K562 (cell line): ENCODE measurements at regions not wholly inside any gene's neighbourhood (a gene's known extent, or its start where the extent isn't known, plus 50 kb on each side); places are given as distances from the start of the nearest gene placed in this dataset.
A peak's percentile ranks its signal among the peaks of the same experiment; 100 is the strongest.

Experiments used
- DPF2 ChIP-seq: fragments of 450-650 bp; IDR thresholded peaks from 2 replicates; pipeline ENCODE4 v1.6.1; 2016
- FIP1L1 ChIP-seq: fragments of 200-400 bp; formaldehyde crosslinking; IDR thresholded peaks from 2 replicates; pipeline ENCODE4 v1.6.1; 2018; ENCODE audit warnings: mild to moderate bottlenecking, low read depth, low read length; ENCODE audit not compliant: poor library complexity, severe bottlenecking
- MAFG ChIP-seq: fragments of 450-650 bp; conservative IDR thresholded peaks from 2 replicates; pipeline ENCODE4 v1.6.1; 2016; ENCODE audit warnings: missing genetic modification characterization, missing compliant biosample characterization
- NFE2L1 ChIP-seq: fragments of 450-650 bp; IDR thresholded peaks from 2 replicates; pipeline ENCODE4 v1.6.1; 2016; ENCODE audit warnings: missing genetic modification characterization, low read depth, mild to moderate bottlenecking, missing compliant biosample characterization, moderate library complexity, borderline replicate concordance
- RB1 ChIP-seq: fragments of 450-650 bp; IDR thresholded peaks from 2 replicates; pipeline ENCODE4 v1.6.1; 2017; ENCODE audit warnings: low read depth, mild to moderate bottlenecking
- STAT5A ChIP-seq: IDR thresholded peaks from 2 replicates; pipeline ENCODE4 v1.6.1; 2012; ENCODE audit warnings: low read length, inconsistent platforms, borderline replicate concordance
- ZNF586 ChIP-seq: fragments of 450-650 bp; formaldehyde crosslinking; conservative IDR thresholded peaks from 2 replicates; pipeline ENCODE4 v1.4.0; 2020; ENCODE audit warnings: mild to moderate bottlenecking, moderate library complexity
- TF ChIP-seq, protein P1 (sequence below), 2 experiments: fragments of 450-650 bp; formaldehyde crosslinking in 1 of 2; IDR thresholded peaks; 2 replicates each; pipeline versions ENCODE4 v1.4.0 to v1.6.1; 2014 to 2020; ENCODE audit warnings: mild to moderate bottlenecking in 2 of 2, borderline replicate concordance in 1 of 2, low read depth in 1 of 2
- TF ChIP-seq, protein P2 (sequence below): fragments of 450-650 bp; IDR thresholded peaks from 2 replicates; pipeline ENCODE4 v1.6.1; 2016; ENCODE audit warnings: antibody characterized with exemption
- TF ChIP-seq, protein P3 (sequence below), 2 experiments: fragments of 150-350 bp in 1 of 2; IDR thresholded peaks; 2 replicates each; pipeline ENCODE4 v1.6.1; 2012 to 2016; ENCODE audit warnings: low read depth in 2 of 2, low read length in 2 of 2, mild to moderate bottlenecking in 1 of 2, moderate library complexity in 1 of 2
- TF ChIP-seq, protein P4 (sequence below), 2 experiments: fragments of 450-650 bp in 1 of 2; sonication (generic) in 1 of 2; formaldehyde crosslinking in 1 of 2; IDR thresholded peaks in 1 of 2; conservative IDR thresholded peaks in 1 of 2; 2 replicates each; pipeline versions ENCODE4 v1.6.1 to v1.8.1; 2016 to 2023; ENCODE audit warnings: mild to moderate bottlenecking in 2 of 2, moderate library complexity in 2 of 2, inconsistent platforms in 1 of 2, missing genetic modification reagents in 1 of 2

DNA sequence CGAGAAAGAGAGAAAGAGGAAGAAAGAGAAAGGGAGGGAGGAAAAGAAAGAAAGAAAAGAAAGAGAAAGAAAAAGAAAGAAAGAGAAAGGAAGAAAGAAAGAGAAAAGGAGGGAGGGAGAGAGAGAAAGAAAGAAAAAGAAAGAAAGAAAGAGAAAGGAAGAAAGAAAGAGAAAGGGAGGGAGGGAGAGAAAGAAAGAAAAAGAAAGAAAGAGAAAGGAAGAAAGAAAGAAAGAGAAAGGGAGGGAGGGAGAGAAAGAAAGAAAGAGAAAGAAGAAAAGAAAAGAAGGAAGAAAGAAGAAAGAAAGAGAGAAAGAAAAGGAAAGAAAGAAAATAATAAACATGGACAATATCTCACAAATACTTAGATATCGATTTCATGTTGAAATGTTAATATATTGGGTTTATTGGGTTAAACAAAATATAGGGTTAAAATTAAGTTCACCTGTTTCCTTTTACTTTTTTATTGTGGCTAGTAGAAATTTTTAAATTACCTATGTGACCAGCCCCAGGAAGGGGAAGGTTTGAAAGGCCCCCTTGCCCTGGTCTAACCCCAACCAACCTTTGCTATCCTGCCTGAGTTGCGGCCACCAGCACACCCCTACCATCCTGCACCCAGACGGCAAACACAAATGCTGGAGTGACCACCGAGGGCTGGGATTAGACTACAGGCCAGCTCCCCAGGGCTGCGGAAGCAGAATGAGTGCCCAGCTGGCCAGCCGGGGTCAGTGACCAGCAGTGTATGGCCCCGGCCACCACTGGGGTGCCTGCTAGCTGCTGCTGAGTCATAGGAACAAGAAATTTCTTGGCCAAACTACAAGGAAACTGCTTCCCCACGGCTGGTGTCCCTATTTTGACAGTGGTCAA lies 81.0 kb upstream of the FGF3 start (continued):
- TF ChIP-seq, protein P1, sequence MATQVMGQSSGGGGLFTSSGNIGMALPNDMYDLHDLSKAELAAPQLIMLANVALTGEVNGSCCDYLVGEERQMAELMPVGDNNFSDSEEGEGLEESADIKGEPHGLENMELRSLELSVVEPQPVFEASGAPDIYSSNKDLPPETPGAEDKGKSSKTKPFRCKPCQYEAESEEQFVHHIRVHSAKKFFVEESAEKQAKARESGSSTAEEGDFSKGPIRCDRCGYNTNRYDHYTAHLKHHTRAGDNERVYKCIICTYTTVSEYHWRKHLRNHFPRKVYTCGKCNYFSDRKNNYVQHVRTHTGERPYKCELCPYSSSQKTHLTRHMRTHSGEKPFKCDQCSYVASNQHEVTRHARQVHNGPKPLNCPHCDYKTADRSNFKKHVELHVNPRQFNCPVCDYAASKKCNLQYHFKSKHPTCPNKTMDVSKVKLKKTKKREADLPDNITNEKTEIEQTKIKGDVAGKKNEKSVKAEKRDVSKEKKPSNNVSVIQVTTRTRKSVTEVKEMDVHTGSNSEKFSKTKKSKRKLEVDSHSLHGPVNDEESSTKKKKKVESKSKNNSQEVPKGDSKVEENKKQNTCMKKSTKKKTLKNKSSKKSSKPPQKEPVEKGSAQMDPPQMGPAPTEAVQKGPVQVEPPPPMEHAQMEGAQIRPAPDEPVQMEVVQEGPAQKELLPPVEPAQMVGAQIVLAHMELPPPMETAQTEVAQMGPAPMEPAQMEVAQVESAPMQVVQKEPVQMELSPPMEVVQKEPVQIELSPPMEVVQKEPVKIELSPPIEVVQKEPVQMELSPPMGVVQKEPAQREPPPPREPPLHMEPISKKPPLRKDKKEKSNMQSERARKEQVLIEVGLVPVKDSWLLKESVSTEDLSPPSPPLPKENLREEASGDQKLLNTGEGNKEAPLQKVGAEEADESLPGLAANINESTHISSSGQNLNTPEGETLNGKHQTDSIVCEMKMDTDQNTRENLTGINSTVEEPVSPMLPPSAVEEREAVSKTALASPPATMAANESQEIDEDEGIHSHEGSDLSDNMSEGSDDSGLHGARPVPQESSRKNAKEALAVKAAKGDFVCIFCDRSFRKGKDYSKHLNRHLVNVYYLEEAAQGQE (IDR thresholded peaks at IDR 0.05; ENCODE audit: borderline replicate concordance), result no peak
- TF ChIP-seq, protein P1 (CRISPR knock-in tag; IDR thresholded peaks at IDR 0.05; ENCODE audit: low read depth), result no peak
- TF ChIP-seq RB1 (no peak), NFE2L1 (0 out of 2 replicates have a peak, but pooled peaks have one; percentile 7), ZNF586 (no peak), FIP1L1 (no peak), DPF2 (peak; percentile 31; the same call in 1 of the 2 replicates), STAT5A (no peak), MAFG (tag) (peak; percentile 63)
- TF ChIP-seq, protein P2, sequence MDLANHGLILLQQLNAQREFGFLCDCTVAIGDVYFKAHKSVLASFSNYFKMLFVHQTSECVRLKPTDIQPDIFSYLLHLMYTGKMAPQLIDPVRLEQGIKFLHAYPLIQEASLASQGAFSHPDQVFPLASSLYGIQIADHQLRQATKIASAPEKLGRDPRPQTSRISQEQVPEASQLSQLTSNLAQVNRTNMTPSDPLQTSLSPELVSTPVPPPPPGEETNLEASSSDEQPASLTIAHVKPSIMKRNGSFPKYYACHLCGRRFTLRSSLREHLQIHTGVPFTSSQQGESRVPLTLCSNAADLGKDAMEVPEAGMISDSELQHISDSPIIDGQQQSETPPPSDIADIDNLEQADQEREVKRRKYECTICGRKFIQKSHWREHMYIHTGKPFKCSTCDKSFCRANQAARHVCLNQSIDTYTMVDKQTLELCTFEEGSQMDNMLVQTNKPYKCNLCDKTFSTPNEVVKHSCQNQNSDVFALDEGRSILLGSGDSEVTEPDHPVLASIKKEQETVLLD, result peak; percentile 75; the same call in 1 of the 2 replicates
- TF ChIP-seq, protein P3, sequence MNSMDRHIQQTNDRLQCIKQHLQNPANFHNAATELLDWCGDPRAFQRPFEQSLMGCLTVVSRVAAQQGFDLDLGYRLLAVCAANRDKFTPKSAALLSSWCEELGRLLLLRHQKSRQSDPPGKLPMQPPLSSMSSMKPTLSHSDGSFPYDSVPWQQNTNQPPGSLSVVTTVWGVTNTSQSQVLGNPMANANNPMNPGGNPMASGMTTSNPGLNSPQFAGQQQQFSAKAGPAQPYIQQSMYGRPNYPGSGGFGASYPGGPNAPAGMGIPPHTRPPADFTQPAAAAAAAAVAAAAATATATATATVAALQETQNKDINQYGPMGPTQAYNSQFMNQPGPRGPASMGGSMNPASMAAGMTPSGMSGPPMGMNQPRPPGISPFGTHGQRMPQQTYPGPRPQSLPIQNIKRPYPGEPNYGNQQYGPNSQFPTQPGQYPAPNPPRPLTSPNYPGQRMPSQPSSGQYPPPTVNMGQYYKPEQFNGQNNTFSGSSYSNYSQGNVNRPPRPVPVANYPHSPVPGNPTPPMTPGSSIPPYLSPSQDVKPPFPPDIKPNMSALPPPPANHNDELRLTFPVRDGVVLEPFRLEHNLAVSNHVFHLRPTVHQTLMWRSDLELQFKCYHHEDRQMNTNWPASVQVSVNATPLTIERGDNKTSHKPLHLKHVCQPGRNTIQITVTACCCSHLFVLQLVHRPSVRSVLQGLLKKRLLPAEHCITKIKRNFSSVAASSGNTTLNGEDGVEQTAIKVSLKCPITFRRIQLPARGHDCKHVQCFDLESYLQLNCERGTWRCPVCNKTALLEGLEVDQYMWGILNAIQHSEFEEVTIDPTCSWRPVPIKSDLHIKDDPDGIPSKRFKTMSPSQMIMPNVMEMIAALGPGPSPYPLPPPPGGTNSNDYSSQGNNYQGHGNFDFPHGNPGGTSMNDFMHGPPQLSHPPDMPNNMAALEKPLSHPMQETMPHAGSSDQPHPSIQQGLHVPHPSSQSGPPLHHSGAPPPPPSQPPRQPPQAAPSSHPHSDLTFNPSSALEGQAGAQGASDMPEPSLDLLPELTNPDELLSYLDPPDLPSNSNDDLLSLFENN (IDR thresholded peaks at IDR 0.05; ENCODE audit: low read depth in 2 of 2, low read length in 2 of 2), result no peak
- TF ChIP-seq, protein P4, sequence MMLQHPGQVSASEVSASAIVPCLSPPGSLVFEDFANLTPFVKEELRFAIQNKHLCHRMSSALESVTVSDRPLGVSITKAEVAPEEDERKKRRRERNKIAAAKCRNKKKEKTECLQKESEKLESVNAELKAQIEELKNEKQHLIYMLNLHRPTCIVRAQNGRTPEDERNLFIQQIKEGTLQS (IDR thresholded peaks at IDR 0.05), result 0 out of 2 replicates have a peak, but pooled peaks have one; percentile 21
- TF ChIP-seq, protein P4 (CRISPR knock-in tag; conservative IDR thresholded peaks at IDR 0.05), result no peak
